ENCODE measurements at regions not wholly inside any gene's neighbourhood (a gene's known extent, or its start where the extent isn't known, plus 50 kb on each side); places are given as distances from the start of the nearest gene placed in this dataset.

GRCh38 chr2:128439031-128439790 is 120.5 kb upstream of the HS6ST1 start:
- H3K4me3 ChIP-seq, result no peak overlapping the region
- no peak overlapping the region for H3K27ac ChIP-seq
- no peak for TF ChIP-seq CTCF (IDR thresholded peaks at IDR 0.05)
- DNase-seq (ENCODE audit: low spot score), result no peak

- TF ChIP-seq CTCF (IDR thresholded peaks at IDR 0.05), result no peak
- no peak overlapping the region for H3K4me3 ChIP-seq
- H3K27ac ChIP-seq, result peak overlapping the region in 1 of 2 donors; percentile 52
- DNase-seq (ENCODE audit: low spot score), result peak; percentile 69
Observed at GRCh38 chr2:128439791-128440665, 121.4 kb upstream of the HS6ST1 start.

- H3K27ac ChIP-seq, result peak overlapping the region in 1 of 2 donors; percentile 52
Observed at GRCh38 chr2:128440666-128441340, 122.1 kb upstream of the HS6ST1 start.

GRCh38 chr2:128441341-128442052 is 122.8 kb upstream of the HS6ST1 start:
- no peak for TF ChIP-seq CTCF (IDR thresholded peaks at IDR 0.05)
- peak; percentile 70 for DNase-seq (ENCODE audit: low spot score)
- H3K4me3 ChIP-seq, result no peak overlapping the region
- H3K27ac ChIP-seq, result peak overlapping the region in 1 of 2 donors; percentile 52

More at GRCh38 chr2:128440666-128441340, 122.1 kb upstream of the HS6ST1 start:
- no peak for DNase-seq (ENCODE audit: low spot score)
- no peak overlapping the region for H3K4me3 ChIP-seq
- no peak for TF ChIP-seq CTCF (IDR thresholded peaks at IDR 0.05)

- no peak for TF ChIP-seq CTCF (IDR thresholded peaks at IDR 0.05)
- Histone ChIP-seq H3K4me3 (no peak overlapping the region), H3K27ac (no peak overlapping the region)
- DNase-seq (ENCODE audit: low spot score), result peak; percentile 70
Observed at GRCh38 chr2:128442053-128442751, 123.5 kb upstream of the HS6ST1 start.

- TF ChIP-seq CTCF (IDR thresholded peaks at IDR 0.05), result no peak
- DNase-seq (ENCODE audit: low spot score), result peak; percentile 64
- Histone ChIP-seq H3K27ac (peak overlapping the region in 1 of 2 donors; percentile 1), H3K4me3 (no peak overlapping the region)
Observed at GRCh38 chr2:128442891-128443302, 124.2 kb upstream of the HS6ST1 start.

Data from coronary artery (tissue), 2 donors.